Naive thymus-derived CD8-positive, alpha-beta T cell (primary cell): ENCODE measurements at regions not wholly inside any gene's neighbourhood (a gene's known extent, or its start where the extent isn't known, plus 50 kb on each side); places are given as distances from the start of the nearest gene placed in this dataset.

Experiments used
- ATAC-seq, 2 donors: fragments of 150-1000 bp; cut with Tn5 transposase in 1 of 2; sonication (Bioruptor Pico), chemical (Tn5 transposase) in 1 of 2; 1 replicate in 1 of 2; 2 replicates in 1 of 2; pipeline ENCODE4 v1.10.0; 2021; ENCODE audit warnings: mild to moderate bottlenecking in 2 of 2, moderate library complexity in 2 of 2
- POLR2A ChIA-PET: fragments of 350-600 bp; sonication (Branson Sonifier 250); formaldehyde crosslinking; loops from one replicate; lab custom pipeline; 2021; ENCODE audit warnings: antibody characterized with exemption; lab: Charles Lee
- DNase-seq, 10 donors: peaks; one replicate each; pipeline versions ENCODE4 v3.0.0 to v3.0.0-alpha.2; 2020 to 2022
- H3K27ac Mint-ChIP-seq, 10 donors: one replicate each; pipeline ENCODE4 v1.8.0; 2020 to 2022; ENCODE audit warnings: mild to moderate bottlenecking in 10 of 10, mixed read lengths in 10 of 10, moderate library complexity in 4 of 10, inconsistent platforms in 1 of 10
- H3K27me3 Mint-ChIP-seq, 5 donors: one replicate each; pipeline ENCODE4 v1.8.0; 2021 to 2022; ENCODE audit warnings: mixed read lengths in 5 of 5
- H3K36me3 Mint-ChIP-seq, 3 donors: one replicate each; pipeline ENCODE4 v1.8.0; 2020 to 2022; ENCODE audit warnings: mixed read lengths in 3 of 3, mild to moderate bottlenecking in 2 of 3, inconsistent platforms in 1 of 3
- H3K4me1 Mint-ChIP-seq, 4 donors: one replicate each; pipeline ENCODE4 v1.8.0; 2021 to 2022; ENCODE audit warnings: mixed read lengths in 4 of 4
- H3K4me3 Mint-ChIP-seq, 10 donors: one replicate each; pipeline ENCODE4 v1.8.0; 2020 to 2022; ENCODE audit warnings: mild to moderate bottlenecking in 10 of 10, mixed read lengths in 10 of 10, moderate library complexity in 6 of 10, inconsistent platforms in 1 of 10
- H3K9me3 Mint-ChIP-seq, 9 donors: one replicate each; pipeline ENCODE4 v1.8.0; 2020 to 2022; ENCODE audit warnings: mixed read lengths in 9 of 9, mild to moderate bottlenecking in 3 of 9, inconsistent platforms in 1 of 9, moderate library complexity in 1 of 9

DNA sequence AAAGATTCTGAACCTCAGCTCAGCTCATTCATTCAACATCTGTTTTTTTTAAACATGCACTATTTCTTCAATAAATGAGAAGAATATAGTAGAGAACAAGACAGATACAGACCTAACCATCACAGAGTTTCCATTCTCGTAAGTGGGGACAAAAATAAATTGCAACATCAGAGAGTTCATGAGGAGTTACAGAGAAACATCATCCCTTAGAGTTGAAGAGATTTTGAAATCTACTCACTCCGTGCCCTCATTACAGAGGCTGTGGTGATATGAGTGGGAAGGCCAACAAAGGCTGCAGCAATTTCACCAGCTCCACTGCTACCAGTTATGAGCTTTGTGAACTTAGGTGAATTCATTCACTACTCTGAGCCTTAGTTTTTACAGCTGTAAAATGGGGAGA, 399.3 kb downstream of the BCL11A start:
- DNase-seq (no peak), ATAC-seq (no peak)
- Mint-ChIP-seq H3K27ac (no peak overlapping the region), H3K27me3 (peaks cover 0 to 11% (median 0%) of the 10 kb centered on the region in 5 donors), H3K36me3 (no peaks in the 10 kb centered on the region), H3K4me3 (no peak overlapping the region), H3K9me3 (no peaks in the 10 kb centered on the region), H3K4me1 (peaks cover 0 to 3% (median 1%) of the 10 kb centered on the region in 4 donors)
- POLR2A ChIA-PET, result no interaction called here

DNA sequence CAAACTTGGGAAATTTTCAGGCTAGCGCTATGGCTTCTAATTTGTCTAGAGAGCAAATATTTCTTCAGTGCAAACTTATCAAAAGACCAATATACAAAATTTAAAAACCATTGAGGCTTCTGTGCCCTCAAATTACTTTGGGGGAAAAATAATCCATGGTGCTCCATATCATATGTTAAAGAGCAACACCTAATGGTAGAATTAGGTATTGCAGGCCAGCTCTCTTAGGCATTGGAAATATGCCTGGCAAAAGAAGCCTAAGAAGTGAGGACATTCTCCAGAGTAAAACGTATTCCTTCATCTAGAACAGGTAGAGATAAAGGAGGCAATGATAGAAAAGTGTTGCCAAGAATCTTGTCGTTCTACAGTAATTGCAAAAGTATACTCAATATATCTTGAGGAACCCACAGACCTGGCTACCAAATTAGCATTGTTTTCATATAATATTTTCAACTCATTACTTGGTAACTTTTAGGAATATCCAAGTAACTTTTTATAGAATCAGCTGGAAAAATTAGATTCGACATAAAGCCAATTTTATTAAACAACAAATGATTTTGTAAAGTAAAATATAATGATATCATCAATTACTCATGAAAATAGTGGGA, 401.1 kb downstream of the BCL11A start:
- H3K4me1 Mint-ChIP-seq, result peaks cover 2 to 13% (median 9%) of the 10 kb centered on the region in 4 donors
- ATAC-seq (no peak), DNase-seq (peak in 5 of 10 donors; percentile 9 to 40 (median 36))
- peaks cover 0 to under 1% (median 0%) of the 10 kb centered on the region in 9 donors for H3K9me3 Mint-ChIP-seq
- H3K27ac Mint-ChIP-seq, result no peak overlapping the region
- H3K4me3 Mint-ChIP-seq, result no peak overlapping the region
- H3K36me3 Mint-ChIP-seq, result no peaks in the 10 kb centered on the region
- peaks cover 0 to 11% (median 0%) of the 10 kb centered on the region in 5 donors for H3K27me3 Mint-ChIP-seq
- POLR2A ChIA-PET, result interaction anchor here (0.7 kb wide), 2 partner anchors 8 to 651 kb away, joined by 3 to 4 read pairs; no protein-coding TSS in a partner anchor

DNA sequence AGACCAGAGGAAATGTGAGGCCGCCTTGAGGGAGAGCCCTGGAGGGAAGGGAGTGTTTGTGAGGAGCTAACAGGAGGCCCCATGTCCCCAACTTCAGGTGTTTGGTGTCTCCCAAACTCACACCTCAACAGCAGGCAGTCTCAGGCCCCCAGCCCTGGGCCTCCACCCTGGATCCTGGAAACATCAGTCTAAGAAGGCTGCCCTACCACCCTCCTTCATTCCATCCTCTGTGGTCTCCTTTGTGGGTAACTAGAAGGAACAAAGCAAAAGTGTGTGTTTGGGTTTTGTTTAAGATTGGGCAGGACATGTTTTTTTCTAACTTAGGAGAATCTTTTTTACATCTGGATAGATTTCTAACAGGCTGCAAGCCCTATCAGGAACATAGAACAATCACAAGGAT, 404.3 kb downstream of the BCL11A start:
- no peaks in the 10 kb centered on the region for H3K36me3 Mint-ChIP-seq
- ATAC-seq (no peak), DNase-seq (no peak)
- peaks cover 0 to 3% (median 0%) of the 10 kb centered on the region in 9 donors for H3K9me3 Mint-ChIP-seq
- H3K27me3 Mint-ChIP-seq, result no peaks in the 10 kb centered on the region
- POLR2A ChIA-PET, result no interaction called here
- no peak overlapping the region for H3K4me3 Mint-ChIP-seq
- peak overlapping the region in 3 of 10 donors; percentile 39 to 87 (median 57) for H3K27ac Mint-ChIP-seq
- H3K4me1 Mint-ChIP-seq, result peaks cover 3 to 13% (median 9%) of the 10 kb centered on the region in 4 donors

DNA sequence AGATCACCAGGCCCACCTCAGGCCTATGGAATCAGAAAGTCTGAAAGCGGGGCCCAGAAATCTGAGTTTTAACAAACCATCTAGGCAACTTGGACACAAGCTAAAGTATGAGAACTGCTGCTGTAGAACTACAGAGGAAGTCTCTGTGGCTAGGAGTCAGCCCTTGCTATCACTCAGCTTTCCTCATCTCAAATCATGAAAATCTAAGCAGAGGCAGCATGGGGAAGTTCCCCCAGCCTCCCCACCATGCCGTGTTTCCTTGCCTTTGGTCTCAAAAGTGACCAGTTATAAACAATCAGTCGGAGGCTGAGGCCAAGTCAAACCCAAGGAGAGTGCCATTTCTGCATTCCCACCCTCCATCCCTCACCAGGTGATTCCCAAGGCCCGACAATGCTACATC, 404.7 kb downstream of the BCL11A start:
- Mint-ChIP-seq H3K4me1 (peaks cover 3 to 13% (median 9%) of the 10 kb centered on the region in 4 donors), H3K9me3 (peaks cover 0 to 3% (median 0%) of the 10 kb centered on the region in 9 donors), H3K4me3 (peak overlapping the region in 2 of 10 donors; percentile 15 to 22), H3K36me3 (no peaks in the 10 kb centered on the region), H3K27me3 (no peaks in the 10 kb centered on the region), H3K27ac (peak overlapping the region in 5 of 10 donors; percentile 58 to 81 (median 65))
- ATAC-seq (peak in 1 of 2 donors; percentile 35), DNase-seq (no peak)
- POLR2A ChIA-PET, result no interaction called here

DNA sequence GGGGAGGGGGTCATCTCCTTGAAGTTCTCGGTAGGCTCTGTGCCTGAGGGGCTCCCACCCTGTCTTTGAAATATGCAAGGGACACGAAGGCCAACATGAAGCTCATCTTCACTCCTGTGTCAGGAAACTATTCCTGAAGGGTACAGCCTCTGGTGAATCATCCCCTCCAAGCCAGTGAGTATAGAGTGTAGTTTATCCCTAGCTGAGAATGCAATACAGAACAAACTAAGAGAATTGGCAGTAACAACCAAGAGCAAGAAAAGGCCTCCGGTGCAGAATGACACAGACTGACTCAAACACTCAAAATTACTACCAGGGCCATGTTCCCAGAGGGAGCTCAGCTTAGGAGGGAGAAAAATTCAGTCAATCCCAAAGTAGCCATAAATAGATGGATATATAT, 413.3 kb downstream of the BCL11A start:
- POLR2A ChIA-PET, result no interaction called here
- Mint-ChIP-seq H3K4me3 (no peak overlapping the region), H3K9me3 (peaks cover 0 to 20% (median 10%) of the 10 kb centered on the region in 9 donors), H3K4me1 (peaks cover 0 to 4% (median 0%) of the 10 kb centered on the region in 4 donors), H3K27me3 (peaks cover 1 to 13% (median 6%) of the 10 kb centered on the region in 5 donors), H3K36me3 (peaks cover 0 to 8% (median 6%) of the 10 kb centered on the region in 3 donors), H3K27ac (no peak overlapping the region)
- ATAC-seq, result no peak
- DNase-seq, result no peak

DNA sequence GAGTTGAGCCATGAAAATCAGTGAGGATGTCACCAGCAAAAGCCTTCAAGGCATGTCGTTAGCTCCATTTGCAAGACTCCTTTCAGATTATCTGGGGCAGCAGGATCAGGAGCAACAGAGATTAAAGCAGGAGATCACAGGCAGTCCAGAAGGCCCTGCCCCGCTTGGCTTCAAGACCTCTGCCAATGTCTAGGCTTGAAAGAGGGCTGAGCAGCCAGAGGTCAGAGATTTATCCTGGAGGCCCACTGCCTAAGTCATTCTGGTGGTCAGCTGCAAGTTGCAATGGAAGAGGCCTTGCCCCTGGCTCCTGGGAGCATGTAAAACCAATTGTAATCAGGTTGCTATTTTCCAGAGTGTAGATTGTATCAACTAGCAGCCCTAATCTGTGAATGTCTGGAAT, 416.5 kb downstream of the BCL11A start:
- DNase-seq (no peak), ATAC-seq (no peak)
- H3K4me3 Mint-ChIP-seq, result no peak overlapping the region
- POLR2A ChIA-PET, result no interaction called here
- peaks cover 1 to 15% (median 9%) of the 10 kb centered on the region in 5 donors for H3K27me3 Mint-ChIP-seq
- H3K9me3 Mint-ChIP-seq, result peaks cover 0 to 34% (median 25%) of the 10 kb centered on the region in 9 donors
- H3K36me3 Mint-ChIP-seq, result peaks cover 0 to 18% (median 6%) of the 10 kb centered on the region in 3 donors
- no peak overlapping the region for H3K27ac Mint-ChIP-seq
- H3K4me1 Mint-ChIP-seq, result peaks cover 0 to 4% (median 0%) of the 10 kb centered on the region in 4 donors

DNA sequence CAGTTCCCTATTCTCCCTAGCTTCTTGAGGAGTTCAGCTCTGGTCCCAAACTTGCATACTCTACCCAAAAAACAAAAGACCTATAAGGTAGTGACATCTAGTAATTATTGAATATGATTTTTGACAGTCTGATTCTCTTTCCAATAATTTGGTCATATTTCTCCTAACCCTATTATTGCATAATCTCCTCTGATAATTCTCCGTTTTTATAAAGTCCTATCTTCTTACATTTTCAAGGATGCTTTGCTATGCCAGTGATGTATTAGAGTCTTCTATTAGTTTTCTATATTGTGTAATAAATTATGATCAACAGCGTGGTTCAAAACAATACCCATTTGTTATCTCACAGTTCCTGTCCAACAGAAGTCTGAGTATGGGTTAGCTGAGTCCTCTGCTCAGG, 426.3 kb downstream of the BCL11A start:
- Mint-ChIP-seq H3K36me3 (peaks cover 0 to 6% (median 0%) of the 10 kb centered on the region in 3 donors), H3K4me3 (no peak overlapping the region), H3K9me3 (peaks cover 0 to 17% (median 3%) of the 10 kb centered on the region in 9 donors), H3K27ac (no peak overlapping the region), H3K27me3 (peaks cover 0 to 1% (median 0%) of the 10 kb centered on the region in 5 donors), H3K4me1 (no peaks in the 10 kb centered on the region)
- POLR2A ChIA-PET, result no interaction called here
- ATAC-seq (no peak), DNase-seq (no peak)

DNA sequence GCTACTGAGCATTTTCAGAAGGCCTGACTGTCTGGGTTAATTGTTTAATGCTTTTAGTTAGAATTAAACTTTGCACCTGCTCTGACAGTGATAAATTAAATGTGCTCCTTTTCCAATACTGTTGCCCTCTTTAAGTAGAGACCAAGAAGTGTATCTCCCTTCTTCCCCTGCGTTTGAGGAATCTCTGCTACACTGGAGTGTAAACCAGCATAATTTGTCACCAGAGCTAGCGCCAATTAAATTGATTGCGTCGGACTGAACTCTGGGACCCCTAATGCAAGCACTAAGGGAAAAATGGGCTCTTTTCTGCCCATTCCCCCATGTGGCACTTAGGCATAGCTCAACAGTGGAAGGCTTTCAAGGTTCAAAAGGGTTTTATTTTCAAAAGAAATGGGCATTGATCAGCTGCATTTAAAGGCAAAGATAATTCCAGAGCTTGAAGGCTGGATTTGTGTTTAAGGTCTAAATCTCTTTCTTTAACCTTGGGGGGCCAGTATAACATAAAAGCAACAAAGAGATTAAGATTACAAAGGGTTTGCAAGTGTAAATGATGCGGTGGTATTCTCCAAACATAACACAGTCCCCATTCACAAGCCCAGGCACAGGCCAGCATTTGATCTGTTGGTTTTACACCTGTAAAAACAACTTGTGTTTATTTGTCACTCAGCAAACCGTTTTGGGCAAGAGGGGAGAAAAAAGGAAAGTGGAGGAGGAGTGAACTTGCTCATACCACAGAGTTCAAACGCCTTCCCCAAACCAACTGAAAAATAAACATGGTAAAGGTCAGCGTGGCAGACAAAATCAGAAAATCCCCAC, 427.6 kb downstream of the BCL11A start:
- Mint-ChIP-seq H3K4me3 (no peak overlapping the region), H3K27ac (no peak overlapping the region), H3K27me3 (no peaks in the 10 kb centered on the region), H3K9me3 (peaks cover 0 to 10% (median 0%) of the 10 kb centered on the region in 9 donors), H3K36me3 (no peaks in the 10 kb centered on the region), H3K4me1 (no peaks in the 10 kb centered on the region)
- no peak for ATAC-seq
- DNase-seq, result no peak
- POLR2A ChIA-PET, result no interaction called here

DNA sequence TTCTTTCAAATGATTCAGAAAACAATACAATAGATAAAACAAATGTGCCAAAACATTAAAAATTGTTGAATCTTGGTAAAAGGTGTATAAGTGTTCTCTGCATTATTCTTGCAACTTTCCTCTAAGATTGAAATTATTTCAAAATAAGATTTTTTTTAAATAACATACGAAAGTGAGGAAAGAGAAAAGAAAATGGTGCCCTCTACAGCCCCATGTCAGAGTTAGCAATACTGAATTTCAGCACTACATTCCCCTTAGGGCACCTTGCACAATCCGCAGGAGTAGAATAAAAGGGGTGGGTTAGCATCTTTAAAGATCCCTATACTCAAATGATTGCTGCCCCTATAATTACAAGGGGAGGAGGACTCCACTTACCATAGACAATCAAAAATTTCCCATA, 433.7 kb downstream of the BCL11A start:
- no peaks in the 10 kb centered on the region for H3K36me3 Mint-ChIP-seq
- H3K4me3 Mint-ChIP-seq, result no peak overlapping the region
- DNase-seq (no peak), ATAC-seq (no peak)
- POLR2A ChIA-PET, result no interaction called here
- H3K9me3 Mint-ChIP-seq, result peaks cover 0 to 8% (median 0%) of the 10 kb centered on the region in 9 donors
- H3K4me1 Mint-ChIP-seq, result no peaks in the 10 kb centered on the region
- H3K27me3 Mint-ChIP-seq, result peaks cover 0 to 2% (median 0%) of the 10 kb centered on the region in 5 donors
- no peak overlapping the region for H3K27ac Mint-ChIP-seq

DNA sequence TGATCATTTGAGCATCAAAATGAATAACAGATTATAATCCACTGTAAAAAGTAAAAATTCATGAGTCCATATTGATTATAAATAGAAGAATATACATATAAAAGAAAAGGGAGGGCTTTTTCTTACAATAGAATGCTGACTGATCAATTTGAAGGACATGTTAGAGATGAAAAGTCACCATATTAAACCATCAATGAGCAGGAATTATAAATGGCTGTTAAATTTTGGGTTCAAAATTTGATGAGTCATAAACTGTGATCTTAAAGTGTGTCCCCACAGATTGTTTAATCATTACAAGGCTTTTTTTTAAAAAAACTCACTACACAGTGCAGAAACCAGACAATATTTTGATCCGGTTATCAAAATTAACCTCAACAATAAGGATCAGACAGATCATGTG, 434.5 kb downstream of the BCL11A start:
- Mint-ChIP-seq H3K4me1 (no peaks in the 10 kb centered on the region), H3K27me3 (peaks cover 0 to 2% (median 0%) of the 10 kb centered on the region in 5 donors), H3K27ac (no peak overlapping the region), H3K9me3 (peaks cover 0 to 8% (median 0%) of the 10 kb centered on the region in 9 donors), H3K4me3 (no peak overlapping the region), H3K36me3 (no peaks in the 10 kb centered on the region)
- no peak for ATAC-seq
- POLR2A ChIA-PET, result no interaction called here
- DNase-seq, result no peak

DNA sequence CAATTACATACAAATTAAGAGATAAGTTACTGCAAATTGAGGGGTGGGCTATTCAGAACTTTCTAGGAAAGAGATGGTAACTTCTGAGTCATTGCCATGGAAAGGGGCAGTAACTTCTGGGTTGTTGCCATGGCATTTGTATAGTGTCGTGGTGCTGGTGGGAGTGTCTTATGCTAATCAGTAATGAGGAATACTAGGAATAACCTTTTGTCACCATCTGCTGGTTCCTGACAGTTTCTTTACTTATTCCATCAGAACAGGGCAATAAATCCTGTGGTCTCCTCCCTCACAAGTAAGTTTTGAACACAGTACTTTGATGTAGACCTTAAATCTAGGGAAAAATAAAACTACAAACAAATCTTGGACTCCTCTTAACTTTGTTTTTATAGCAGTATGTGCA, 435.4 kb downstream of the BCL11A start:
- ATAC-seq (no peak), DNase-seq (no peak)
- H3K27me3 Mint-ChIP-seq, result peaks cover 0 to 5% (median 0%) of the 10 kb centered on the region in 5 donors
- H3K4me3 Mint-ChIP-seq, result no peak overlapping the region
- H3K27ac Mint-ChIP-seq, result no peak overlapping the region
- H3K36me3 Mint-ChIP-seq, result no peaks in the 10 kb centered on the region
- no peaks in the 10 kb centered on the region for H3K4me1 Mint-ChIP-seq
- peaks cover 0 to 8% (median 0%) of the 10 kb centered on the region in 9 donors for H3K9me3 Mint-ChIP-seq
- POLR2A ChIA-PET, result no interaction called here

DNA sequence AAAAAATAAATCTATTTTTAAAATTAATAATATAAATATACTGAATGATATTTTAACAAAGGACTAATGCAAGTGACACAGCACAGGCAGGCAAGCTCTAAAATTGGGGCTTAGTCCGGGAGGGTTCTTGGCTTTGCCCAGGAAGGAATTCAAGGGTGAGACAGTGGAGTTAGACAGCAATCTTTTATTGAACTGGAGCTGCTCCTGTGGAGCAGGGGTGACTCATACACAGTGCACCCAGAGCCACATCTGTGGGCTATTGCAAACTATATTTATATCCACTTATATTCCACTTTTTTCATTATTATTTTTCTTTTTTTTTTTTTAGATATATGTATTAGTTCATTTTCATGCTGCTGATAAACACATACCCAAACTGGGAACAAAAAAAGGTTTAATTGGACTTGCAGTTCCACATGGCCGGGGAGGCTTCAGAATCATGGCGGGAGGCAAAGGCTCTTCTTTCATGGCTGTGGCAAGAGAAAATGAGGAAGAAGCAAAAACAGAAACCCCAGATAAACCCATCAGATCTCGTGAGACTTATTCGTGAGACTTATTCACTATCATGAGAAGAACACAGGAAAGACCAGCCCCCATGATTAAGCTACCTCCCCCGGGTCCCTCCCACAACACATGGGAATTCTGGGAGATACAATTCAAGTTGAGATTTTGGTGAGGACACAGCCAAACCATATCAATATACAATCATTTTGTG, 437.1 kb downstream of the BCL11A start:
- H3K27me3 Mint-ChIP-seq, result peaks cover 0 to 5% (median 0%) of the 10 kb centered on the region in 5 donors
- H3K4me1 Mint-ChIP-seq, result no peaks in the 10 kb centered on the region
- H3K4me3 Mint-ChIP-seq, result no peak overlapping the region
- no peak overlapping the region for H3K27ac Mint-ChIP-seq
- POLR2A ChIA-PET, result no interaction called here
- H3K9me3 Mint-ChIP-seq, result peaks cover 0 to 8% (median 0%) of the 10 kb centered on the region in 9 donors
- ATAC-seq (no peak), DNase-seq (no peak)
- H3K36me3 Mint-ChIP-seq, result no peaks in the 10 kb centered on the region
